Activated CD8-positive, alpha-beta T cell treated with anti-CD3 and anti-CD28 coated beads, Interleukin-2, amount 10 ng/mL, durations not matched to agents 7 days and 5 days (primary cell): ENCODE measurements at regions not wholly inside any gene's neighbourhood (a gene's known extent, or its start where the extent isn't known, plus 50 kb on each side); places are given as distances from the start of the nearest gene placed in this dataset.

ENCODE experiments used
- ATAC-seq: fragments of 150-1000 bp; cut with Tn5 transposase; one replicate; pipeline ENCODE4 v1.10.0; 2021; ENCODE audit warnings: moderate library complexity
- CTCF ChIA-PET: fragments of 350-600 bp; sonication (Branson Sonifier 250); formaldehyde crosslinking; loops from one replicate; lab custom pipeline; 2021; ENCODE audit warnings: antibody characterized with exemption; lab: Charles Lee
- POLR2A ChIA-PET: fragments of 350-600 bp; sonication (Branson Sonifier 250); formaldehyde crosslinking; loops from one replicate; lab custom pipeline; 2021; ENCODE audit warnings: antibody characterized with exemption; lab: Charles Lee
- DNase-seq: peaks from one replicate; pipeline ENCODE4 v3.0.0-alpha.2; 2020
- H3K27ac Mint-ChIP-seq: one replicate; pipeline ENCODE4 v1.8.0; 2021; ENCODE audit warnings: mild to moderate bottlenecking, mixed read lengths
- H3K27me3 Mint-ChIP-seq: one replicate; pipeline ENCODE4 v1.8.0; 2021; ENCODE audit warnings: low read depth, mixed read lengths
- H3K36me3 Mint-ChIP-seq: one replicate; pipeline ENCODE4 v1.8.0; 2021; ENCODE audit warnings: low read depth, mixed read lengths
- H3K4me1 Mint-ChIP-seq: one replicate; pipeline ENCODE4 v1.8.0; 2021; ENCODE audit warnings: low read depth, mixed read lengths
- H3K4me3 Mint-ChIP-seq: one replicate; pipeline ENCODE4 v1.8.0; 2021; ENCODE audit warnings: mild to moderate bottlenecking, mixed read lengths
- H3K9me3 Mint-ChIP-seq: one replicate; pipeline ENCODE4 v1.8.0; 2022; ENCODE audit warnings: mixed read lengths; ENCODE audit not compliant: insufficient read depth

- Mint-ChIP-seq H3K4me3 (no peak overlapping the region), H3K27ac (no peak overlapping the region), H3K4me1 (no peaks in the 10 kb centered on the region), H3K27me3 (peaks cover 5% of the 10 kb centered on the region), H3K9me3 (no peaks in the 10 kb centered on the region), H3K36me3 (no peaks in the 10 kb centered on the region)
- ATAC-seq (no peak), DNase-seq (no peak)
- POLR2A ChIA-PET, result no interaction called here
- CTCF ChIA-PET, result no interaction called here
Measured at GRCh38 chr17:34769049-34769448, 189.7 kb downstream of the TMEM132E start.

GRCh38 chr17:34765291-34765690, 185.9 kb downstream of the TMEM132E start:
- no peaks in the 10 kb centered on the region for H3K9me3 Mint-ChIP-seq
- POLR2A ChIA-PET, result no interaction called here
- no peak for ATAC-seq
- no peak overlapping the region for H3K4me3 Mint-ChIP-seq
- no peaks in the 10 kb centered on the region for H3K36me3 Mint-ChIP-seq
- H3K27ac Mint-ChIP-seq, result no peak overlapping the region
- no peaks in the 10 kb centered on the region for H3K4me1 Mint-ChIP-seq
- H3K27me3 Mint-ChIP-seq, result peaks cover 9% of the 10 kb centered on the region
- CTCF ChIA-PET, result no interaction called here
- DNase-seq, result no peak

GRCh38 chr17:34764716-34765115, 185.3 kb downstream of the TMEM132E start:
- Mint-ChIP-seq H3K36me3 (no peaks in the 10 kb centered on the region), H3K4me3 (no peak overlapping the region), H3K4me1 (no peaks in the 10 kb centered on the region), H3K27me3 (peaks cover 9% of the 10 kb centered on the region), H3K9me3 (no peaks in the 10 kb centered on the region), H3K27ac (no peak overlapping the region)
- DNase-seq (no peak), ATAC-seq (no peak)
- CTCF ChIA-PET, result no interaction called here
- POLR2A ChIA-PET, result no interaction called here

- Mint-ChIP-seq H3K9me3 (no peaks in the 10 kb centered on the region), H3K27ac (no peak overlapping the region), H3K36me3 (no peaks in the 10 kb centered on the region), H3K4me1 (no peaks in the 10 kb centered on the region), H3K27me3 (peaks cover 9% of the 10 kb centered on the region), H3K4me3 (no peak overlapping the region)
- POLR2A ChIA-PET, result no interaction called here
- CTCF ChIA-PET, result no interaction called here
- no peak for DNase-seq
- no peak for ATAC-seq
Measured at GRCh38 chr17:34763728-34764665, 184.6 kb downstream of the TMEM132E start.

GRCh38 chr17:34762078-34762477, 182.7 kb downstream of the TMEM132E start:
- ChIA-PET POLR2A (no interaction called here), CTCF (no interaction called here)
- H3K9me3 Mint-ChIP-seq, result no peaks in the 10 kb centered on the region
- no peaks in the 10 kb centered on the region for H3K36me3 Mint-ChIP-seq
- no peak for DNase-seq
- H3K27me3 Mint-ChIP-seq, result peaks cover 9% of the 10 kb centered on the region
- no peak overlapping the region for H3K4me3 Mint-ChIP-seq
- H3K4me1 Mint-ChIP-seq, result no peaks in the 10 kb centered on the region
- no peak for ATAC-seq
- no peak overlapping the region for H3K27ac Mint-ChIP-seq

GRCh38 chr17:34761646-34762045, 182.3 kb downstream of the TMEM132E start:
- Mint-ChIP-seq H3K27ac (no peak overlapping the region), H3K27me3 (peaks cover 9% of the 10 kb centered on the region), H3K36me3 (no peaks in the 10 kb centered on the region), H3K4me3 (no peak overlapping the region), H3K9me3 (no peaks in the 10 kb centered on the region), H3K4me1 (no peaks in the 10 kb centered on the region)
- ChIA-PET CTCF (no interaction called here), POLR2A (no interaction called here)
- ATAC-seq (no peak), DNase-seq (no peak)

- Mint-ChIP-seq H3K27me3 (peaks cover 9% of the 10 kb centered on the region), H3K36me3 (no peaks in the 10 kb centered on the region), H3K27ac (no peak overlapping the region), H3K9me3 (no peaks in the 10 kb centered on the region), H3K4me1 (no peaks in the 10 kb centered on the region), H3K4me3 (no peak overlapping the region)
- ATAC-seq (no peak), DNase-seq (no peak)
- ChIA-PET CTCF (no interaction called here), POLR2A (no interaction called here)
Measured at GRCh38 chr17:34760931-34761495, 181.6 kb downstream of the TMEM132E start.

- Mint-ChIP-seq H3K27me3 (peaks cover 6% of the 10 kb centered on the region), H3K4me1 (no peaks in the 10 kb centered on the region), H3K9me3 (no peaks in the 10 kb centered on the region), H3K27ac (no peak overlapping the region), H3K4me3 (no peak overlapping the region), H3K36me3 (no peaks in the 10 kb centered on the region)
- ATAC-seq (no peak), DNase-seq (no peak)
- POLR2A ChIA-PET, result no interaction called here
- CTCF ChIA-PET, result no interaction called here
Measured at GRCh38 chr17:34758718-34759117, 179.3 kb downstream of the TMEM132E start.

GRCh38 chr17:34758316-34758715, 178.9 kb downstream of the TMEM132E start:
- Mint-ChIP-seq H3K36me3 (no peaks in the 10 kb centered on the region), H3K4me1 (no peaks in the 10 kb centered on the region), H3K27ac (no peak overlapping the region), H3K9me3 (no peaks in the 10 kb centered on the region), H3K4me3 (no peak overlapping the region), H3K27me3 (peaks cover 4% of the 10 kb centered on the region)
- ChIA-PET POLR2A (no interaction called here), CTCF (no interaction called here)
- ATAC-seq (no peak), DNase-seq (no peak)

- DNase-seq, result no peak
- CTCF ChIA-PET, result no interaction called here
- H3K4me1 Mint-ChIP-seq, result no peaks in the 10 kb centered on the region
Measured at GRCh38 chr17:34757611-34758010, 178.2 kb downstream of the TMEM132E start.

GRCh38 chr17:34757106-34757505, 177.7 kb downstream of the TMEM132E start:
- ChIA-PET CTCF (no interaction called here), POLR2A (no interaction called here)
- H3K4me1 Mint-ChIP-seq, result no peaks in the 10 kb centered on the region
- H3K27me3 Mint-ChIP-seq, result peaks cover 8% of the 10 kb centered on the region
- H3K36me3 Mint-ChIP-seq, result no peaks in the 10 kb centered on the region
- ATAC-seq (no peak), DNase-seq (no peak)
- H3K9me3 Mint-ChIP-seq, result no peaks in the 10 kb centered on the region
- H3K27ac Mint-ChIP-seq, result no peak overlapping the region
- H3K4me3 Mint-ChIP-seq, result no peak overlapping the region

More at GRCh38 chr17:34757611-34758010, 178.2 kb downstream of the TMEM132E start:
- Mint-ChIP-seq H3K4me3 (no peak overlapping the region), H3K36me3 (no peaks in the 10 kb centered on the region), H3K27ac (no peak overlapping the region), H3K27me3 (peaks cover 6% of the 10 kb centered on the region), H3K9me3 (no peaks in the 10 kb centered on the region)
- POLR2A ChIA-PET, result no interaction called here
- no peak for ATAC-seq

GRCh38 chr17:34756637-34757021, 177.2 kb downstream of the TMEM132E start:
- H3K9me3 Mint-ChIP-seq, result no peaks in the 10 kb centered on the region
- no peak overlapping the region for H3K27ac Mint-ChIP-seq
- peaks cover 6% of the 10 kb centered on the region for H3K27me3 Mint-ChIP-seq
- no peaks in the 10 kb centered on the region for H3K4me1 Mint-ChIP-seq
- H3K4me3 Mint-ChIP-seq, result no peak overlapping the region
- DNase-seq (no peak), ATAC-seq (no peak)
- H3K36me3 Mint-ChIP-seq, result no peaks in the 10 kb centered on the region
- ChIA-PET POLR2A (no interaction called here), CTCF (no interaction called here)
